Prostate gland (tissue), 2 donors: ENCODE measurements at regions not wholly inside any gene's neighbourhood (a gene's known extent, or its start where the extent isn't known, plus 50 kb on each side); places are given as distances from the start of the nearest gene placed in this dataset.

Experiments used
- DNase-seq: peaks from one replicate; pipeline ENCODE4 v3.0.0-alpha.2; 2019; ENCODE audit warnings: low spot score
- H3K27ac ChIP-seq, 2 donors: fragments of 200-600 bp; sonication (generic); 2 replicates each; pipeline ENCODE4 v1.5.1; 2017 to 2019
- H3K27me3 ChIP-seq: fragments of 200-600 bp; sonication (generic); replicated peaks from 2 replicates; pipeline ENCODE4 v1.5.1; 2019; ENCODE audit not compliant: insufficient read depth
- H3K36me3 ChIP-seq, 2 donors: fragments of 200-600 bp; sonication (generic); 1 replicate in 1 of 2; 2 replicates in 1 of 2; pipeline versions ENCODE4 v1.5.1 to v1.8.1; 2017 to 2019
- H3K4me1 ChIP-seq: fragments of 200-600 bp; sonication (generic); replicated peaks from 2 replicates; pipeline ENCODE4 v1.5.1; 2019
- H3K4me3 ChIP-seq, 2 donors: fragments of 200-600 bp; sonication (generic); 2 replicates each; pipeline ENCODE4 v1.5.1; 2017 to 2019
- H3K9me3 ChIP-seq: fragments of 200-600 bp; sonication (generic); 2 replicates; pipeline ENCODE4 v1.5.1; 2017
- CTCF ChIP-seq, 4 experiments: fragments of 200-600 bp in 2 of 4; fragments of 450-650 bp in 2 of 4; sonication (generic) in 2 of 4; IDR thresholded peaks; 1 replicate in 3 of 4; 2 replicates in 1 of 4; pipeline ENCODE4 v1.5.1; 2016 to 2019; ENCODE audit warnings: antibody characterized with exemption in 4 of 4, mild to moderate bottlenecking in 2 of 4, moderate library complexity in 2 of 4
- POLR2A ChIP-seq: fragments of 450-650 bp; IDR thresholded peaks from one replicate; pipeline ENCODE4 v1.6.1; 2016; ENCODE audit warnings: antibody characterized with exemption, mild to moderate bottlenecking
- POLR2AphosphoS5 ChIP-seq: sonication (generic); formaldehyde crosslinking; IDR thresholded peaks from one replicate; pipeline ENCODE4 v1.6.1; 2017; ENCODE audit warnings: antibody characterized with exemption
- WGBS: methylation state at CpG from one replicate; pipeline ENCODE4 v1.1.5; 2018; 5-methylcytosine and 5-hydroxymethylcytosine counted together
- intact Hi-C: fragments of 100-400 bp; cut with DNase I; formaldehyde crosslinking; loops from one replicate; pipeline ENCODE4 v1.14.2; 2022

DNA sequence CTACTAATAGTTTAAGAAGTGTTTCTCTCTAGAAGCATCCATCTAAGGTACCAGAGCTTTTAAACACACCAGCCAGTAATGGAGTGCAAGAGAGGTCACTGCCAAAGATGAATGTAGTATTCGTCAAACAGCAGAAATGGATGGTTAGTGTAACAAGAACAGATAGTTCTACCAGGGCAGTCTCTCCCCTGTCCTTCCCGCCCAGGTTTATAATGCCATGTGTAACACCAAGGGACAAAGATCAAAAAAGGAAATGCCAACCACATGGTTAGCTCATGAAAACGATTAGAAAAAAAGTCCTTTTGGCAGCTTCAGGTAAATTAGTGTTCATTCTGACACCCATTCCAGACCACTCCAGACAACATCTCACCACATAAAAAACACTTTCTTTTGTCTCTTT is 100.9 kb downstream of the RPS29 start:
- no peak for DNase-seq
- Histone ChIP-seq H3K27ac (no peak overlapping the region), H3K27me3 (no peaks in the 10 kb centered on the region), H3K4me3 (no peak overlapping the region), H3K36me3 (no peaks in the 10 kb centered on the region), H3K4me1 (no peaks in the 10 kb centered on the region), H3K9me3 (no peaks in the 10 kb centered on the region)
- TF ChIP-seq CTCF (IDR thresholded peaks at IDR 0.05), result no peak
- no peak for TF ChIP-seq POLR2A
- TF ChIP-seq POLR2AphosphoS5, result no peak
- intact Hi-C loops, result no loop called here
- 43% methylated on average over 3 of the region's 3 CpGs for WGBS

GRCh38 chr14:49484180-49484579 is 102.0 kb downstream of the RPS29 start:
- Histone ChIP-seq H3K36me3 (no peaks in the 10 kb centered on the region), H3K9me3 (no peaks in the 10 kb centered on the region), H3K27ac (no peak overlapping the region), H3K4me1 (no peaks in the 10 kb centered on the region), H3K4me3 (no peak overlapping the region), H3K27me3 (no peaks in the 10 kb centered on the region)
- no peak for TF ChIP-seq POLR2A
- no peak for TF ChIP-seq POLR2AphosphoS5
- TF ChIP-seq CTCF (IDR thresholded peaks at IDR 0.05), result no peak
- intact Hi-C loops, result no loop called here
- 91% methylated on average over 2 of the region's 2 CpGs for WGBS
- DNase-seq, result no peak

GRCh38 chr14:49483268-49483667 is 102.9 kb downstream of the RPS29 start:
- Histone ChIP-seq H3K27me3 (no peaks in the 10 kb centered on the region), H3K4me3 (no peak overlapping the region), H3K4me1 (no peaks in the 10 kb centered on the region), H3K27ac (no peak overlapping the region), H3K36me3 (no peaks in the 10 kb centered on the region), H3K9me3 (no peaks in the 10 kb centered on the region)
- no peak for TF ChIP-seq POLR2AphosphoS5
- intact Hi-C loops, result no loop called here
- 43% methylated on average over 1 of the region's 1 CpG for WGBS
- no peak for DNase-seq

DNA sequence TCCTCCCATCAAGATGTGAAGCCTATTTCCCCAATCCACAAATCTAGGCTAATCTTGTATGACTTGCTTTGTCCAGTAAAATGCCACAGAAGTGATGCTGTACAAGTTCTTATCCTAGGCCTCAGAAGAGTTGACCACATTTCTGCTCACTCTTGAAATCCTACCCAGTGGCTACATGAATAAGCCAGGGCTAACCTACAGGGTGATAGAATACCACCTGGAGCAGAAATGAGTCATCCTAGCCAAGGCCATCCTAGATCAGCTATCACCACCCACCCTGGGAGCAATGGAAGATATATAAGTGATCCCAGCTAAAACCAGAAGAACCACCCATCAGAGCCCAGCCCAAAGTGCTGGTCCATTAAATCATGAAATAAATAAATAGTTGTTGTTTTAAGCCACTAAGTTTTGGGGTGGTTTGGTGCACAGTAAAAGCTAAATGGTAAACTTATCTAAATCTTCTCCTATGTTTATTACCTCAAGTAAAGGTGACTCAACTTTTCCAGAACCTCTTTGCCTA is 105.1 kb downstream of the RPS29 start:
- no peaks in the 10 kb centered on the region for H3K9me3 ChIP-seq
- H3K4me3 ChIP-seq, result no peak overlapping the region
- TF ChIP-seq CTCF (IDR thresholded peaks at IDR 0.05) (no peak), POLR2AphosphoS5 (no peak)
- intact Hi-C loops, result no loop called here
- H3K27ac ChIP-seq, result no peak overlapping the region
- no peaks in the 10 kb centered on the region for H3K4me1 ChIP-seq
- H3K36me3 ChIP-seq, result no peaks in the 10 kb centered on the region
- H3K27me3 ChIP-seq, result no peaks in the 10 kb centered on the region
- no peak for DNase-seq

GRCh38 chr14:49480053-49480760 is 106.0 kb downstream of the RPS29 start:
- DNase-seq, result no peak
- WGBS, result 94% methylated on average over 3 of the region's 3 CpGs
- Histone ChIP-seq H3K4me1 (no peaks in the 10 kb centered on the region), H3K36me3 (no peaks in the 10 kb centered on the region), H3K27ac (peak overlapping the region; percentile 21 to 57), H3K27me3 (no peaks in the 10 kb centered on the region), H3K4me3 (no peak overlapping the region), H3K9me3 (no peaks in the 10 kb centered on the region)
- no peak for TF ChIP-seq POLR2A
- no peak for TF ChIP-seq POLR2AphosphoS5
- TF ChIP-seq CTCF (IDR thresholded peaks at IDR 0.05), result no peak
- intact Hi-C loops, result no loop called here
